ENCODE measurements at regions not wholly inside any gene's neighbourhood (a gene's known extent, or its start where the extent isn't known, plus 50 kb on each side); places are given as distances from the start of the nearest gene placed in this dataset.

- DNase-seq: no peak
- Histone ChIP-seq H3K4me3 (no peak overlapping the region), H3K27me3 (no peaks in the 10 kb centered on the region), H3K36me3 (replicated peaks in 1 of 2) (no peaks in the 10 kb centered on the region), H3K27ac (no peak overlapping the region), H3K9me3 (replicated peaks in 1 of 3) (no peaks in the 10 kb centered on the region), H3K4me1 (replicated peaks in 1 of 2) (no peaks in the 10 kb centered on the region)
- TF ChIP-seq POLR2A (IDR thresholded peaks at IDR 0.05) (no peak), CTCF (IDR thresholded peaks at IDR 0.05) (no peak)
- WGBS, 4 donors: 49 to 62% (median 57%) methylated on average over 6 of the region's 6 CpGs
- intact Hi-C loops (cut with DNase I): no loop called here
Measured at GRCh38 chr6:9236443-9236842, 801.1 kb upstream of the SLC35B3 start.

GRCh38 chr6:9233686-9234085 is 798.3 kb upstream of the SLC35B3 start:
- intact Hi-C loops (cut with DNase I): no loop called here

GRCh38 chr6:9233226-9233625 is 797.9 kb upstream of the SLC35B3 start:
- H3K27ac ChIP-seq: no peak overlapping the region
- no peak overlapping the region for H3K4me3 ChIP-seq
- 16 to 25% (median 20%) methylated on average over 2 of the region's 2 CpGs for WGBS, 4 donors
- DNase-seq: no peak
- H3K9me3 ChIP-seq (replicated peaks in 1 of 3): no peaks in the 10 kb centered on the region
- H3K36me3 ChIP-seq (replicated peaks in 1 of 2): no peaks in the 10 kb centered on the region
- H3K27me3 ChIP-seq: no peaks in the 10 kb centered on the region
- intact Hi-C loops (cut with DNase I): no loop called here
- TF ChIP-seq CTCF (IDR thresholded peaks at IDR 0.05) (no peak), POLR2A (IDR thresholded peaks at IDR 0.05) (no peak)
- H3K4me1 ChIP-seq (replicated peaks in 1 of 2): no peaks in the 10 kb centered on the region

More at GRCh38 chr6:9233686-9234085, 798.3 kb upstream of the SLC35B3 start:
- Histone ChIP-seq H3K4me3 (no peak overlapping the region), H3K27ac (no peak overlapping the region), H3K36me3 (replicated peaks in 1 of 2) (no peaks in the 10 kb centered on the region), H3K27me3 (no peaks in the 10 kb centered on the region), H3K9me3 (replicated peaks in 1 of 3) (no peaks in the 10 kb centered on the region), H3K4me1 (replicated peaks in 1 of 2) (no peaks in the 10 kb centered on the region)
- WGBS, 4 donors: 81 to 95% (median 92%) methylated on average over 1 of the region's 1 CpG
- no peak for DNase-seq
- no peak for TF ChIP-seq POLR2A (IDR thresholded peaks at IDR 0.05)
- TF ChIP-seq CTCF (IDR thresholded peaks at IDR 0.05): no peak

GRCh38 chr6:9225441-9225871 is 790.1 kb upstream of the SLC35B3 start:
- no peaks in the 10 kb centered on the region for H3K27me3 ChIP-seq
- no peak for DNase-seq
- 38 to 49% (median 41%) methylated on average over 3 of the region's 3 CpGs for WGBS, 4 donors
- no peaks in the 10 kb centered on the region for H3K4me1 ChIP-seq (replicated peaks in 1 of 2)
- no peaks in the 10 kb centered on the region for H3K9me3 ChIP-seq (replicated peaks in 1 of 3)
- TF ChIP-seq POLR2A (IDR thresholded peaks at IDR 0.05): no peak
- no peak for TF ChIP-seq CTCF (IDR thresholded peaks at IDR 0.05)
- H3K27ac ChIP-seq: no peak overlapping the region
- no peaks in the 10 kb centered on the region for H3K36me3 ChIP-seq (replicated peaks in 1 of 2)
- H3K4me3 ChIP-seq: no peak overlapping the region
- intact Hi-C loops (cut with DNase I): no loop called here
